Keratinocyte (primary cell): ENCODE measurements at regions not wholly inside any gene's neighbourhood (a gene's known extent, or its start where the extent isn't known, plus 50 kb on each side); places are given as distances from the start of the nearest gene placed in this dataset.

Experiments used
- DNase-seq: peaks from one replicate; pipeline ENCODE4 v3.0.0-alpha.2; 2011; ENCODE audit warnings: low read depth, missing footprints, low spot score
- FAIRE-seq: peaks from 2 replicates; lab custom pipeline; 2011; peaks lifted over from hg19 to GRCh38; lab: Jason Lieb, UNC
- H2AFZ ChIP-seq: 2 replicates; pipeline ENCODE4 v1.6.0; 2012; ENCODE audit warnings: low read length, control low read depth, inconsistent platforms; ENCODE audit not compliant: control insufficient read depth
- H3K27ac ChIP-seq: 2 replicates; pipeline ENCODE4 v1.5.1; 2011; ENCODE audit warnings: low read length; ENCODE audit not compliant: control insufficient read depth, insufficient read depth
- H3K27me3 ChIP-seq: 3 replicates; pipeline ENCODE4 v1.6.0; 2011; ENCODE audit warnings: low read length; ENCODE audit not compliant: control insufficient read depth, insufficient read depth; ENCODE audit errors: extremely low read depth
- H3K36me3 ChIP-seq, 2 experiments: 2 replicates in 1 of 2; 3 replicates in 1 of 2; pipeline ENCODE4 v1.5.1; 2011; ENCODE audit warnings: low read length in 2 of 2, mild to moderate bottlenecking in 1 of 2; ENCODE audit not compliant: control insufficient read depth in 2 of 2, insufficient read depth in 2 of 2; ENCODE audit errors: extremely low read depth in 1 of 2
- H3K4me1 ChIP-seq: 3 replicates; pipeline ENCODE4 v1.5.1; 2011; ENCODE audit warnings: low read length; ENCODE audit not compliant: control insufficient read depth, insufficient read depth; ENCODE audit errors: extremely low read depth
- H3K4me2 ChIP-seq: 3 replicates; pipeline ENCODE4 v1.6.0; 2011; ENCODE audit warnings: low read depth, low read length; ENCODE audit not compliant: control insufficient read depth, insufficient read depth; ENCODE audit errors: extremely low read depth
- H3K4me3 ChIP-seq, 3 experiments: fragments of 200-600 bp in 1 of 3; sonication (generic) in 1 of 3; 2 replicates in 2 of 3; 3 replicates in 1 of 3; pipeline ENCODE4 v1.5.1; 2011 to 2016; ENCODE audit warnings: low read length in 3 of 3, mild to moderate bottlenecking in 3 of 3, control low read depth in 2 of 3, inconsistent platforms in 1 of 3, low read depth in 1 of 3, mixed read lengths in 1 of 3, mixed run types in 1 of 3, moderate library complexity in 1 of 3; ENCODE audit not compliant: control insufficient read depth in 2 of 3, insufficient read depth in 2 of 3; ENCODE audit errors: extremely low read depth in 1 of 3
- H3K79me2 ChIP-seq: 2 replicates; pipeline ENCODE4 v1.6.0; 2012; ENCODE audit warnings: low read length; ENCODE audit not compliant: control insufficient read depth, insufficient read depth
- H3K9ac ChIP-seq: 3 replicates; pipeline ENCODE4 v1.6.0; 2011; ENCODE audit warnings: low read length; ENCODE audit not compliant: control insufficient read depth, insufficient read depth; ENCODE audit errors: extremely low read depth
- H3K9me1 ChIP-seq: 3 replicates; pipeline ENCODE4 v1.6.0; 2011; ENCODE audit warnings: low read length; ENCODE audit not compliant: control insufficient read depth, insufficient read depth; ENCODE audit errors: extremely low read depth
- H3K9me3 ChIP-seq: 2 replicates; pipeline ENCODE4 v1.5.1; 2012; ENCODE audit warnings: low read depth, low read length; ENCODE audit not compliant: control insufficient read depth
- H4K20me1 ChIP-seq: 3 replicates; pipeline ENCODE4 v1.6.0; 2011; ENCODE audit warnings: low read length; ENCODE audit not compliant: control insufficient read depth, insufficient read depth; ENCODE audit errors: extremely low read depth
- EZH2 ChIP-seq: IDR thresholded peaks from one replicate; pipeline ENCODE4 v1.6.1; 2012; ENCODE audit warnings: inconsistent platforms, mild to moderate bottlenecking, low read length, moderate library complexity
- dilution Hi-C: fragments of 300-500 bp; cut with MboI; formaldehyde crosslinking; loops from one replicate; pipeline ENCODE4 v1.7.0; 2020; ENCODE audit warnings: low sequenced_read_pairs; ENCODE audit not compliant: extremely low pct_ligation_motif_present
- TF ChIP-seq, protein P1 (sequence below), 3 experiments: IDR thresholded peaks in 1 of 3; conservative IDR thresholded peaks in 1 of 3; optimal IDR thresholded peaks in 1 of 3; 2 replicates in 2 of 3; 3 replicates in 1 of 3; pipeline versions ENCODE3 to v1.5.1; 2011; ENCODE audit warnings: low read length in 3 of 3, mild to moderate bottlenecking in 3 of 3, moderate library complexity in 2 of 3, control low read depth in 1 of 3, inconsistent platforms in 1 of 3; ENCODE audit not compliant: insufficient read depth in 2 of 3; ENCODE audit errors: extremely low read depth in 1 of 3

- Histone ChIP-seq H3K4me2 (no peak overlapping the region), H3K4me3 (no peak overlapping the region), H3K9me1 (no peaks in the 10 kb centered on the region), H3K27ac (no peak overlapping the region), H3K9me3 (no peaks in the 10 kb centered on the region), H4K20me1 (no peaks in the 10 kb centered on the region), H3K4me1 (peaks cover 19% of the 10 kb centered on the region), H3K79me2 (no peaks in the 10 kb centered on the region), H3K9ac (no peak overlapping the region), H3K27me3 (no peaks in the 10 kb centered on the region), H2AFZ (no peak overlapping the region), H3K36me3 (no peaks in the 10 kb centered on the region)
- FAIRE-seq (no peak), DNase-seq (no peak)
- dilution Hi-C loops, result no loop called here
- TF ChIP-seq, protein P1, sequence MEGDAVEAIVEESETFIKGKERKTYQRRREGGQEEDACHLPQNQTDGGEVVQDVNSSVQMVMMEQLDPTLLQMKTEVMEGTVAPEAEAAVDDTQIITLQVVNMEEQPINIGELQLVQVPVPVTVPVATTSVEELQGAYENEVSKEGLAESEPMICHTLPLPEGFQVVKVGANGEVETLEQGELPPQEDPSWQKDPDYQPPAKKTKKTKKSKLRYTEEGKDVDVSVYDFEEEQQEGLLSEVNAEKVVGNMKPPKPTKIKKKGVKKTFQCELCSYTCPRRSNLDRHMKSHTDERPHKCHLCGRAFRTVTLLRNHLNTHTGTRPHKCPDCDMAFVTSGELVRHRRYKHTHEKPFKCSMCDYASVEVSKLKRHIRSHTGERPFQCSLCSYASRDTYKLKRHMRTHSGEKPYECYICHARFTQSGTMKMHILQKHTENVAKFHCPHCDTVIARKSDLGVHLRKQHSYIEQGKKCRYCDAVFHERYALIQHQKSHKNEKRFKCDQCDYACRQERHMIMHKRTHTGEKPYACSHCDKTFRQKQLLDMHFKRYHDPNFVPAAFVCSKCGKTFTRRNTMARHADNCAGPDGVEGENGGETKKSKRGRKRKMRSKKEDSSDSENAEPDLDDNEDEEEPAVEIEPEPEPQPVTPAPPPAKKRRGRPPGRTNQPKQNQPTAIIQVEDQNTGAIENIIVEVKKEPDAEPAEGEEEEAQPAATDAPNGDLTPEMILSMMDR (optimal IDR thresholded peaks at IDR 0.05 in 1 of 3, IDR thresholded peaks at IDR 0.05 in 1 of 3, conservative IDR thresholded peaks at IDR 0.05 in 1 of 3; ENCODE audit: extremely low read depth in 1 of 3, insufficient read depth in 2 of 3, low read length in 3 of 3), result no peak
- TF ChIP-seq EZH2, result no peak
Measured at GRCh38 chr1:38736399-38736798, 123.2 kb downstream of the RRAGC start.

DNA sequence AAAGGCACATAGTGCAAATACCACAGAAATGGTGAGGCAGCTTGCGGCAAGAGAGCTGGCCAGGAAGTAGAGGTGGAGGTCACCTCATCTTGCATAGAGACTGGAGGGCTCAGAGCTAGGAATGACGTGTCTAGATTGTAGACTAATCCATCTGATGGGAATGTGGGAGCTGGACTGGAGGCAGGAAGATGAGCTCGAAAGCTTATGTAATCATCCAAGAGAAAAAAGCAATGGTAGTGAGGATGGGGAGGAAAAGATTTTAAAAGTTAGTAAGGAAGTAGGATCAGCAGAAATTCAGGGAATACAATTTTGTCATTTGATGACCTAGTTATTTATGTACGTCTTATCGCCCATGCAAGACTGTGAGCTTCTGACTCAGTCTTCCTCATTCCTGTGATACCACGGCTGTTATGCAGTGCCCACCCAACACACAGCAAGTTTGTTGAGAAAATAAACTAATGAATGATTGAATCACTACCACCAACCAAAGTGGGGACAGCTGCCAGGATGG is 123.9 kb downstream of the RRAGC start:
- TF ChIP-seq, protein P1 (optimal IDR thresholded peaks at IDR 0.05 in 1 of 3, IDR thresholded peaks at IDR 0.05 in 1 of 3, conservative IDR thresholded peaks at IDR 0.05 in 1 of 3; ENCODE audit: extremely low read depth in 1 of 3, insufficient read depth in 2 of 3, low read length in 3 of 3), result no peak
- no peak for TF ChIP-seq EZH2
- H3K36me3 ChIP-seq, result no peaks in the 10 kb centered on the region
- FAIRE-seq, result peak; percentile 69
- H3K4me3 ChIP-seq, result no peak overlapping the region
- no peaks in the 10 kb centered on the region for H3K27me3 ChIP-seq
- H3K4me1 ChIP-seq, result peaks cover 25% of the 10 kb centered on the region
- no peak for DNase-seq
- H3K4me2 ChIP-seq, result no peak overlapping the region
- no peaks in the 10 kb centered on the region for H3K9me1 ChIP-seq
- dilution Hi-C loops, result no loop called here
- no peaks in the 10 kb centered on the region for H3K9me3 ChIP-seq
- no peak overlapping the region for H3K9ac ChIP-seq
- no peak overlapping the region for H3K27ac ChIP-seq
- H4K20me1 ChIP-seq, result no peaks in the 10 kb centered on the region
- H3K79me2 ChIP-seq, result no peaks in the 10 kb centered on the region
- H2AFZ ChIP-seq, result no peak overlapping the region
